GM19238 (cell line): ENCODE measurements at regions not wholly inside any gene's neighbourhood (a gene's known extent, or its start where the extent isn't known, plus 50 kb on each side); places are given as distances from the start of the nearest gene placed in this dataset.

ENCODE experiments used
- DNase-seq: peaks from one replicate; pipeline ENCODE4 v3.0.0; 2011; ENCODE audit warnings: low spot score; ENCODE audit not compliant: insufficient read length

- no peak for DNase-seq
These were observed 563.8 kb downstream of the TLE1 start for GRCh38 chr9:81125446-81126092.

GRCh38 chr9:81123526-81123925 is 565.8 kb downstream of the TLE1 start:
- no peak for DNase-seq

GRCh38 chr9:81122749-81123148 is 566.6 kb downstream of the TLE1 start:
- no peak for DNase-seq

GRCh38 chr9:81119591-81119990 is 569.8 kb downstream of the TLE1 start:
- DNase-seq: no peak

- no peak for DNase-seq
These were observed 570.9 kb downstream of the TLE1 start for GRCh38 chr9:81118416-81118815.

- no peak for DNase-seq
These were observed 572.8 kb downstream of the TLE1 start for GRCh38 chr9:81116340-81117137.

GRCh38 chr9:81113453-81114124 is 575.8 kb downstream of the TLE1 start:
- DNase-seq: no peak

- no peak for DNase-seq
These were observed 576.5 kb downstream of the TLE1 start for GRCh38 chr9:81112627-81113452.

- no peak for DNase-seq
These were observed 580.5 kb downstream of the TLE1 start for GRCh38 chr9:81108821-81109220.

- no peak for DNase-seq
These were observed 581.0 kb downstream of the TLE1 start for GRCh38 chr9:81108391-81108790.

- no peak for DNase-seq
These were observed 585.5 kb downstream of the TLE1 start for GRCh38 chr9:81103597-81104471.

- DNase-seq: no peak
These were observed 592.1 kb downstream of the TLE1 start for GRCh38 chr9:81097131-81097847.

GRCh38 chr9:81096625-81097024 is 592.7 kb downstream of the TLE1 start:
- no peak for DNase-seq

GRCh38 chr9:81092057-81092456 is 597.3 kb downstream of the TLE1 start:
- DNase-seq: no peak

- no peak for DNase-seq
These were observed 601.0 kb downstream of the TLE1 start for GRCh38 chr9:81088341-81088740.

- no peak for DNase-seq
These were observed 602.9 kb downstream of the TLE1 start for GRCh38 chr9:81086416-81086815.

GRCh38 chr9:81083854-81084512 is 605.4 kb downstream of the TLE1 start:
- DNase-seq: no peak

- DNase-seq: no peak
These were observed 606.3 kb downstream of the TLE1 start for GRCh38 chr9:81083067-81083466.

GRCh38 chr9:81082221-81082620 is 607.1 kb downstream of the TLE1 start:
- DNase-seq: no peak
